ENCODE measurements at regions not wholly inside any gene's neighbourhood (a gene's known extent, or its start where the extent isn't known, plus 50 kb on each side); places are given as distances from the start of the nearest gene placed in this dataset.

- DNase-seq, result no peak
Measured at GRCh38 chr2:192381082-192381481, 186.3 kb upstream of the TMEFF2 start.

GRCh38 chr2:192379736-192380135 lies 185.0 kb upstream of the TMEFF2 start:
- no peak for DNase-seq

DNA sequence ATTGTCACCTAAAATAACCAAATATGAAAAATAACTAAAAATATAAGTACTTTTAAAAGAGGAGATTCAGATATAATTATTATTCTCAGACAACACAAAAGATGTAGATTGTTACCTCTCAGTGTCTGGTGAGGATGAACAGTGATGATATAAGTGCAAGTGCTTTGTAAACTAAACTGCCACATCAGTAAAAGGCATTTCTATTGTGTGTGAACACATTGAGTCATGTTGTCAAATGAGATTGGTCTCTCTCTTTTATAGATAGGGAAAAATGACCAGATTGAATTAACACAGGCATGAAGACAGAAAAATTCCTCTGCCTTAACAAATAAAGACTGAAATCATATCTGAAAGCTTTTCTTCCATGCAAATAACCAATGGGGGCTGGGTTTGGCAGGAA lies 182.4 kb upstream of the TMEFF2 start:
- DNase-seq, result no peak

- DNase-seq, result no peak
Measured at GRCh38 chr2:192373754-192374153, 179.0 kb upstream of the TMEFF2 start.

- DNase-seq, result no peak
Measured at GRCh38 chr2:192373221-192373620, 178.5 kb upstream of the TMEFF2 start.

- DNase-seq, result no peak
Measured at GRCh38 chr2:192369969-192370368, 175.2 kb upstream of the TMEFF2 start.

DNA sequence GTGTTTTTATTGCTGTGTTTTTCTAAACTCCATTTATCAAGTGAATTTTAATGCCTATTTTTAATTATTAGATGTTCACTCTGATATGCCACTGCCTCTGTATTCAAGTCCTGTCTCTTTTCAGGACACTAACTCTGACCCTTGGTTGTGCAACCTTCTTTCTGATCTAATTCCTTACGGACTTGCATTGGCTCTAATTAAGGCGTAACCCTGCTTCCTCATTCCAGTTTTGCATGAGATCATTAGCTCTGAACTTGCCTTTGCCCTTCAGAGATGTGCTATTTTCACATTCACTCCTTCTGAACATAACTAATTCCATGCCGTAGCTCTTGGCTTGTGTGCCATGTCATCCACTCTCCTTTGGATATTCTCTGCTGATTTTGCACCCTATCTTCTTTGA lies 162.5 kb upstream of the TMEFF2 start:
- DNase-seq, result no peak

GRCh38 chr2:192354512-192355244 lies 159.9 kb upstream of the TMEFF2 start:
- DNase-seq, result no peak

- DNase-seq, result no peak
Measured at GRCh38 chr2:192347542-192347941, 152.8 kb upstream of the TMEFF2 start.

DNA sequence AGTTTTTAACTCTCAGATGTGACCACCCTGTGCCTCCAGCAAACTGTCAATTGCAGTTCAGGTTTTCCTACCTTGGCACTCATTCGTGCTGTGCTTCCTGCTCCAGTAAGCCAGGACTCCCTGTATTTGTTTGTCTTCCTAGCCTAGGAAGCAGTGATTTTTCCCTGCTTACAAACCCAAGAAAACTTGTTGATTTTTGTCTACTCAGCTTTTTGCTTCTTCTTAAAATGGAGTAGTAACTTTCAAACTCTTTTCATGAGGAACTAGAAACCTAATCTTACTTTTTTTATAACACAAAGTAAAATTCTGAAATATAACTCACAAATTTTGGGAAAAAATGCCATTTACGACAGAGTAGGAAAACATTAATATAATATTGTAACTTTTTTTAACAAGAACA lies 150.6 kb upstream of the TMEFF2 start:
- DNase-seq, result no peak

GRCh38 chr2:192333642-192334041 lies 138.9 kb upstream of the TMEFF2 start:
- no peak for DNase-seq

DNA sequence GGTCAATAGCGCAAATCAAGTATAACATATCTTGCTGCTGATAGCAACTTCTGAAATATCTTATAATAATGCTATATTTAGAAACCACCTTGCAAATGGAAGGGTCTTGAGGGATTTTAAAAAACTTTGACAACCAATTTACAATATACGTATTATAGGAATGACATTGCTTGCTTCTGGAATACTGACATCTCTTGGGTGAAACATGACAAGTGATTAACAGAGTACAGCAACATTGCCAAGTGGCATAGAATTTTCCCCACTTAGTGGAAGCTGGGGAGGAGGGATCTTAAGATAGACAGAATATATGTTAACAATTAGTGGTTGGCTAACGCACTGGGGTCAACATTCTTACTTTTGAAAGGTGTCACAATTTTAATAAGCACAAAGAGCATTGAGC lies 133.6 kb upstream of the TMEFF2 start:
- no peak for DNase-seq

- DNase-seq, result no peak
Measured at GRCh38 chr2:192327576-192327975, 132.8 kb upstream of the TMEFF2 start.

DNA sequence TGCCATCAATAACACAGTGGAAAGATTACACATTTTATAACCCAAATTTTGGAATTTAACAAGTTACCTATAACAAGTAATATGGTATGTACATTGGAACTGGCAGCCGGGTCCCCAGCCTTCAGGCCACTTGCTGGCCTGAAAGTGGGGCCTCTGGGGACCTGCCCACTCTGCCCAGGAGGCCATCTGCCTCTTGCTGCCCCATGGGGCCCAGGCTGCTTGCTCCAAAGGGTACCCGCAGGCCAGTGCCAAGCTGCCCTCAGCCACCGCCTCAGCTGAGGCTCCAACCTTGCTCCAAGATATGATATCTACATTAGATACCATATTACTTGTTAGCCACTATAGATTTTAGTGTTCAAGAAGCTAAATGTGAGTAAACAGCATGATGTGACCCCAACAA lies 120.8 kb upstream of the TMEFF2 start:
- no peak for DNase-seq

GRCh38 chr2:192314800-192315481 lies 120.2 kb upstream of the TMEFF2 start:
- no peak for DNase-seq

DNA sequence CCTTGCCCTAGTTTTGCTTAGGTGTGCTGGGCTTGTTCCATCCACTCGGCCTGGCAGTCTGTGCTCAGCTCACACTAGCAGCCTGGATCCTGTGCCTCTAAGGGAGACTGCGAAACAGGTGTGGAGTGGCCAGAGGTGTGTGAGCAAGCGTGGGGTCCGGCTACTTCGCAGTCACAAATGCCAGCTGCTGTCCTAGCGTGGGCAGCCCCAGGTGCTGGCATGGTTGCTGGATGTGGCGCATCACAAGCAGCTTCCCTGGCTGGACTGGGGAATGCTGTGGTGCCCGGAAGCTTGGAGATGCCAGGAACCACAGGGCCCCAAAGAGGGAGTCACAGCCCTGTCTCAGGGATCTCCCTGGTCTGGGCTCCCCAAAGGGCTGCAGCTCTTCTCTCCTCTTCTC lies 119.0 kb upstream of the TMEFF2 start:
- DNase-seq, result no peak

DNA sequence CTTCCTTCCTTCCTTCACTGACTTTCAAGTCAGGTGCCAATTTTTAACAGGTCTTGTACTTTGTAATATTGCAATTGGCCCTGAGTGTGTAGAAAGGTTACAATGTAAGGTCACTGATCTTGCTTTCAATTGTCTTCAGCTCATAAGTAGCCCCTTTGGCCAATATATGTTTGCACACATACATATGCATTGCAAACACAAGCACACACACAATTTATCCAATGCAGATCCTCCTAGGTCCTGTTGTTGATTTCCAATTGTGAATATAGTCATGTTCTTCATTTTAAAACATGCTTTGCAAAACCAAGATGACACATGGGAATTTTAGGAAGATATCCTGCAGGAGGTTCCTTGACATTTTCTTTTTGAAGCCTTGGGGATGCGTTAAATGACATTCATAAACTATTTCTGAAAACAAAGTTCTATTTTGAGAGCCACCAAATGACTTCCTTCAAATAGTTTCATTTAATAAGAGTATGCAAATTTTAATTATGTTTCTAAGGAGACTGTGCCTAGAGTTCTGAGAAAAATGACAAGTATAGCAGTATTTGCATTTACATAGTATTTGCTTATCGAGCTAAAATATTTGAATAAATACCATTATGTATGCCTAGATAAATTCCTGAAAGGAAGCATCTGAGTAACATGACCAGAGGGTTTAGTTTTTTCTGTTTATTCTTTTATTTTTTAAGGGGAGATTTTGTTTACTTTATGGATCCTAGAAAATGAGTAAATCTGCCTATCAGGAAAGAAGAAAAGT lies 117.1 kb upstream of the TMEFF2 start:
- DNase-seq, result no peak

DNA sequence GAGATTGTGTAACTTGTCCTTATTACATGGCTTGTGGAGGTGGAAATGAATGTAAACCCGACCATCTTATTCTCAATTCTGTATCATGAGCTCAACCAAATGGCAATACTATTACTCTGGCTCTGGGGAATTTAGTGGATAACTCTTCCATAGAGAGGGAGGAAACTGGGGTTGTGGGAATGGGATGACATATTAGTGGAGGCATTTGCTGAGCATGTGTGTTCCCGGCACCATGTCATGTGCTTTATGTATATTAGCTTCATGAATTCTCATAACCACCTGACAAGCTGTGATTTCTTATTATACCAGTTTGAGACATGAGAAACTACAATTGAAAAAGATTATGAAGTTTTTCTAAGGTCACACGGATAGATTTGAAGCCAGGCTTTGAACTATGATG lies 112.8 kb upstream of the TMEFF2 start:
- no peak for DNase-seq

GRCh38 chr2:192298664-192299063 lies 103.9 kb upstream of the TMEFF2 start:
- no peak for DNase-seq

DNA sequence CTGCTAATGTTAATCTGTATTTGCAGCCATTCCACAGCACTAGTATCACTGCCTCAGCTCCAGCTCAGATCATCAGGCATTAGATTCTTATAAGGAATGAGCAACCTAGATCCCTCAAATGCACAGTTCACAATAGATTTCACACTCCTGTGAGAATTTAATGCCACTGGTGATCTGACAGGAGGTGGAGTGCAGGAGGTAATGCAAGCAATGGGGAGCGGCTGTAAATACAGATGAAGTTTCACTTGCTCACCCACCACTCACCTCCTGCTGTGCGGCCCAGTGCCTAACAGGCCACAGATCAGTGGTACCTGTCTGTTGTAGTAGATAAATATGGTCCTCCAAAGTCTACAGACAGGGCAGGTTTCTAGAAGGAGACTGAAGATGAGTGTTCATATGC lies 97.7 kb upstream of the TMEFF2 start:
- no peak for DNase-seq

GRCh38 chr2:192288295-192288694 lies 93.6 kb upstream of the TMEFF2 start:
- DNase-seq, result no peak

DNA sequence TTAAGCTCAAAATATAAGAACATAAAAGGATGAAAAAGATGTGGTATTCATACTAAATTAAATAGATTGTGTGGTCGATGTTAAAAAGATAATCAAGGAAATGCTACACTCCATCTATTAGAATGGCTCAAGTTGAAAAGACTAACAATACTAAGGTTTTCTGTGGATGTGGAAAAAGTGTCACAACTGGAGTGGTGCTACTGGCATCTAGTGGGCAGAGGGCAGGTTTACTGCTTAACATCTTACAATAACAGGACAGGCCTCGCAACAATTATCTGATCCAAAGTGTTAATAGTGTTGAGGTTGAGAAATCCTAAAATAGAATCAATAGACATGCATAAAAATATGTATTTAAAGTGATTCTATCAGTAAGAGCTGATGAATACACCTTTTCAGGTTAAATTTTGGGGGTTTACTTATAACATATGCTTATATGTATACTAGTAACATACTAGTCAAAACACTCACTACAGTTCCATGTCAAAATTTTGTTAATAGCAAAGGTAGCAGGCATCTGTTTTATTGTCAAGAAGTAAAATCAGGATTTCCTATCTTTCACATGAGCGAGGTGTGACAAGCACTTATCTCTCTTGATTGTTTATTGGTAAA lies 91.5 kb upstream of the TMEFF2 start:
- no peak for DNase-seq

- no peak for DNase-seq
Measured at GRCh38 chr2:192283450-192283849, 88.7 kb upstream of the TMEFF2 start.

Measured in renal pelvis (tissue), 1 donor.